ENCODE measurements at regions not wholly inside any gene's neighbourhood (a gene's known extent, or its start where the extent isn't known, plus 50 kb on each side); places are given as distances from the start of the nearest gene placed in this dataset.

- no peak for DNase-seq (ENCODE audit: low read depth in 3 of 3, low spot score in 1 of 3)
These were observed 353.5 kb upstream of the SATB1 start for GRCh38 chr3:18778598-18778997.

GRCh38 chr3:18778094-18778493 is 353.0 kb upstream of the SATB1 start:
- no peak for DNase-seq (ENCODE audit: low read depth in 3 of 3, low spot score in 1 of 3)

- no peak for DNase-seq (ENCODE audit: low read depth in 3 of 3, low spot score in 1 of 3)
These were observed 350.4 kb upstream of the SATB1 start for GRCh38 chr3:18775501-18775900.

- DNase-seq (ENCODE audit: low read depth in 3 of 3, low spot score in 1 of 3) = no peak
These were observed 349.4 kb upstream of the SATB1 start for GRCh38 chr3:18774319-18775088.

GRCh38 chr3:18772699-18773305 is 347.7 kb upstream of the SATB1 start:
- no peak for DNase-seq (ENCODE audit: low read depth in 3 of 3, low spot score in 1 of 3)

- DNase-seq (ENCODE audit: low read depth in 3 of 3, low spot score in 1 of 3) = no peak
These were observed 346.8 kb upstream of the SATB1 start for GRCh38 chr3:18771931-18772330.

- DNase-seq (ENCODE audit: low read depth in 3 of 3, low spot score in 1 of 3) = no peak
These were observed 345.7 kb upstream of the SATB1 start for GRCh38 chr3:18770800-18771199.

GRCh38 chr3:18767756-18768303 is 342.7 kb upstream of the SATB1 start:
- no peak for DNase-seq (ENCODE audit: low read depth in 3 of 3, low spot score in 1 of 3)

- no peak for DNase-seq (ENCODE audit: low read depth in 3 of 3, low spot score in 1 of 3)
These were observed 341.8 kb upstream of the SATB1 start for GRCh38 chr3:18766974-18767373.

GRCh38 chr3:18765662-18766061 is 340.5 kb upstream of the SATB1 start:
- no peak for DNase-seq (ENCODE audit: low read depth in 3 of 3, low spot score in 1 of 3)

GRCh38 chr3:18765161-18765560 is 340.0 kb upstream of the SATB1 start:
- DNase-seq (ENCODE audit: low read depth in 3 of 3, low spot score in 1 of 3) = no peak

- DNase-seq (ENCODE audit: low read depth in 3 of 3, low spot score in 1 of 3) = no peak
These were observed 336.4 kb upstream of the SATB1 start for GRCh38 chr3:18761530-18761929.

- DNase-seq (ENCODE audit: low read depth in 3 of 3, low spot score in 1 of 3) = peak in 1 of 3 donors; percentile 10
These were observed 333.0 kb upstream of the SATB1 start for GRCh38 chr3:18758047-18758704.

- no peak for DNase-seq (ENCODE audit: low read depth in 3 of 3, low spot score in 1 of 3)
These were observed 332.3 kb upstream of the SATB1 start for GRCh38 chr3:18757476-18757875.

- DNase-seq (ENCODE audit: low read depth in 3 of 3, low spot score in 1 of 3) = no peak
These were observed 327.3 kb upstream of the SATB1 start for GRCh38 chr3:18752273-18752934.

GRCh38 chr3:18751514-18751913 is 326.4 kb upstream of the SATB1 start:
- DNase-seq (ENCODE audit: low read depth in 3 of 3, low spot score in 1 of 3) = no peak

GRCh38 chr3:18747383-18747782 is 322.2 kb upstream of the SATB1 start:
- no peak for DNase-seq (ENCODE audit: low read depth in 3 of 3, low spot score in 1 of 3)

- DNase-seq (ENCODE audit: low read depth in 3 of 3, low spot score in 1 of 3) = no peak
These were observed 320.3 kb upstream of the SATB1 start for GRCh38 chr3:18745472-18745871.

GRCh38 chr3:18744472-18744871 is 319.3 kb upstream of the SATB1 start:
- DNase-seq (ENCODE audit: low read depth in 3 of 3, low spot score in 1 of 3) = no peak

GRCh38 chr3:18743761-18744160 is 318.6 kb upstream of the SATB1 start:
- no peak for DNase-seq (ENCODE audit: low read depth in 3 of 3, low spot score in 1 of 3)

Data from stimulated activated CD4-positive, alpha-beta T cell treated with anti-CD3 and anti-CD28 coated beads, TNF-alpha, amount 100 ng/mL, for 1 hour (primary cell).